Mesendoderm (in vitro differentiated cells): ENCODE measurements at regions not wholly inside any gene's neighbourhood (a gene's known extent, or its start where the extent isn't known, plus 50 kb on each side); places are given as distances from the start of the nearest gene placed in this dataset.
A peak's percentile ranks its signal among the peaks of the same experiment; 100 is the strongest.
"Not testable (repeated sequence)": the region's sequence is repeated elsewhere in the genome, so short reads cannot be mapped to it uniquely, and the experiment has no call there.

Experiments
- DNase-seq: peaks from one replicate; pipeline ENCODE4 v3.0.0; 2013
- H2AK5ac ChIP-seq: 2 replicates; pipeline ENCODE4 v1.6.1; 2013; ENCODE audit warnings: low read length, inconsistent platforms
- H2BK120ac ChIP-seq: 2 replicates; pipeline ENCODE4 v1.6.1; 2013; ENCODE audit warnings: low read depth, mild to moderate bottlenecking, low read length, moderate library complexity, mixed read lengths
- H2BK15ac ChIP-seq: replicated peaks from 2 replicates; pipeline ENCODE4 v1.6.1; 2013; ENCODE audit warnings: low read depth, mild to moderate bottlenecking, moderate library complexity
- H2BK5ac ChIP-seq: 2 replicates; pipeline ENCODE4 v1.6.1; 2013; ENCODE audit warnings: low read length, inconsistent platforms
- H3K18ac ChIP-seq: 2 replicates; pipeline ENCODE4 v1.6.1; 2013; ENCODE audit warnings: mild to moderate bottlenecking, low read length, mixed read lengths
- H3K23ac ChIP-seq: one replicate; pipeline ENCODE4 v1.6.1; 2013; ENCODE audit warnings: low read length
- H3K27ac ChIP-seq: 2 replicates; pipeline ENCODE4 v1.5.1; 2013; ENCODE audit warnings: low read depth, mild to moderate bottlenecking, inconsistent platforms, low read length, moderate library complexity
- H3K27me3 ChIP-seq: 2 replicates; pipeline ENCODE4 v1.6.1; 2013; ENCODE audit warnings: low read length, control low read depth, mild to moderate bottlenecking, inconsistent platforms; ENCODE audit not compliant: insufficient read depth, poor library complexity
- H3K36me3 ChIP-seq: 2 replicates; pipeline ENCODE4 v1.6.1; 2013; ENCODE audit warnings: low read length, inconsistent platforms; ENCODE audit not compliant: control insufficient read depth, insufficient read depth
- H3K4ac ChIP-seq: one replicate; pipeline ENCODE4 v1.6.1; 2013; ENCODE audit warnings: low read depth, mild to moderate bottlenecking, low read length, moderate library complexity
- H3K4me1 ChIP-seq: 2 replicates; pipeline ENCODE4 v1.6.1; 2013; ENCODE audit warnings: low read depth, low read length, inconsistent platforms; ENCODE audit not compliant: control insufficient read depth
- H3K4me2 ChIP-seq: 2 replicates; pipeline ENCODE4 v1.6.1; 2013; ENCODE audit warnings: low read length
- H3K4me3 ChIP-seq: 2 replicates; pipeline ENCODE4 v1.5.1; 2013; ENCODE audit warnings: mild to moderate bottlenecking, low read length
- H3K56ac ChIP-seq: one replicate; pipeline ENCODE4 v1.6.1; 2013; ENCODE audit warnings: low read length
- H3K79me1 ChIP-seq: 2 replicates; pipeline ENCODE4 v1.6.1; 2013; ENCODE audit warnings: low read length, inconsistent platforms
- H3K79me2 ChIP-seq: 2 replicates; pipeline ENCODE4 v1.6.1; 2013; ENCODE audit warnings: mild to moderate bottlenecking, low read length; ENCODE audit not compliant: control insufficient read depth, insufficient read depth
- H3K9ac ChIP-seq: 2 replicates; pipeline ENCODE4 v1.6.1; 2013; ENCODE audit warnings: low read length, inconsistent platforms
- H4K5ac ChIP-seq: one replicate; pipeline ENCODE4 v1.6.1; 2013; ENCODE audit warnings: low read length
- H4K8ac ChIP-seq: one replicate; pipeline ENCODE4 v1.6.1; 2013; ENCODE audit warnings: low read depth, mild to moderate bottlenecking, control low read depth, low read length, moderate library complexity
- WGBS: extraction: QIAGEN DNeasy Blood & Tissue Kit; methylation state at CpG from one replicate; pipeline ENCODE4 v1.1.7; 2013; ENCODE audit warnings: low lambda C conversion rate, missing lambda C conversion rate; ENCODE audit not compliant: insufficient coverage; ENCODE audit errors: extremely low coverage; 5-methylcytosine and 5-hydroxymethylcytosine counted together

DNA sequence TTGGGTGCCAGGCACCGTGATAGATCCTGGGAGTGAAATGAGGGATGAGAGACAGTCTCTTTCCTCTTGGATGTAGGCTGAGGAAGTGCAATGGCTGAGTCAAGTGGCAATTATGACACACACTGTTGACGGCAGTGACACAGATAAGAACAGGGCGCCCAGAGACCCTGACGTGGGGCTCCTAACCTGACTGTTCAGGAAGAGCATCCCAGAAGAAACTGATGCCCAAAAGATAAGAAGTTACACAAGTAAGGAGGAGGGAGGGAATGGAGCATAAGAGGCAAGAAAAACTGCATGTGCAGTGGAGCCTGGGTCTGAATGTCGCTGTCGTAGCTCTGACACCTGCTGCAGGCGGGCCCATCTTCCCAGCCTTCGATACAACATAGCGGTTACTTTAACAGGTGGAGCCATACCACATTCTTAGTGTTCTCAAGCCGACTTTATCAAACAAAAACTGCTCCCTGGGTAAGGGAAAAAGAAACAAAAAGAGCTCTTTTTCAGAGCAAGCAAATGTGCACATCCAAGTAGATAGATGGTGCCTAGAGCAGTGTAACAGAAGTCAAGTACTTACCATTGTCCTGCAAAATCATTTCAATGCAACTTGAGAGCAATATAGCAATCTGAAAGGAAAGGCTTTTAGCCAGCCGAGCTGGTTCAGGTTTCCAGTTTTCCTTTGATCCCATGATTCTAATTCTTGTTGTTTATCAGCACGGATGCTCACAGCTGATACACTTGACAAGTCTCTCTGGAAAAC lies 463.9 kb upstream of the JARID2 start:
- Histone ChIP-seq H3K27ac (no peak overlapping the region), H3K27me3 (no peaks in the 10 kb centered on the region), H3K79me2 (no peaks in the 10 kb centered on the region), H3K18ac (no peak overlapping the region), H3K36me3 (no peaks in the 10 kb centered on the region), H4K5ac (no peak overlapping the region), H3K56ac (no peak overlapping the region), H2BK5ac (no peak overlapping the region), H2BK15ac (no peak overlapping the region), H4K8ac (no peak overlapping the region), H2BK120ac (no peak overlapping the region), H2AK5ac (no peak overlapping the region), H3K4me2 (no peak overlapping the region), H3K4ac (no peak overlapping the region), H3K9ac (no peak overlapping the region), H3K4me3 (no peak overlapping the region), H3K23ac (no peak overlapping the region), H3K4me1 (peaks cover 9% of the 10 kb centered on the region), H3K79me1 (no peaks in the 10 kb centered on the region)
- no CpG with 5 or more reads among the region's 12 CpGs for WGBS
- no peak for DNase-seq

DNA sequence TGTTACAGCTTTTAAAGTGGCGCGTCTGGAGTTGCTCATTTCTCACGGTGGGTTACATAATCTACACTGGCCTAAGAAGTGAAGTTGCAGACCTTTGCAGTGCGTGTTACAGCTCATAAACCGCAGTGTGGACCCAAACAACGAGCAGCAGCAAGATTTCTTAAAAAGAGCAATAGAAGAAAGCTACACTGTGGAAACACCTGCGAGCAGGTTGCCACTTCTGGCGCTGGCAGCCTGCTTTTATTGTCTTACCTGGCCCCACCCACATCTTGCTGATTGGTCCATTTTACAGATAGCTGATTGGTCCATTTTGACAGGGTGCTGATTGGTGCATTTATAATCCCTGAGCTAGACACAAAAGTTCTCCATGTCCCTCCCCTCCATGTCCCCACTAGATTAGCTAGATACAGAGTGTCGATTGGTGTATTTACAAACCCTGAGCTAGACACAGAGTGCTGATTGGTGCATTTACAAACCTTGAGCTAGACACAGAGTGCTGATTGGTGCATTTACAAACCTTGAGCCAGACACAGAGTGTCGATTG lies 462.9 kb upstream of the JARID2 start:
- H3K23ac ChIP-seq, H4K5ac ChIP-seq, H2BK120ac ChIP-seq, H2BK5ac ChIP-seq, H3K79me1 ChIP-seq, H3K4ac ChIP-seq, DNase-seq, H3K27me3 ChIP-seq, H2AK5ac ChIP-seq, H3K4me1 ChIP-seq, H3K79me2 ChIP-seq, H3K9ac ChIP-seq, H3K18ac ChIP-seq, H2BK15ac ChIP-seq, H3K4me2 ChIP-seq, H3K27ac ChIP-seq, H3K56ac ChIP-seq, H3K36me3 ChIP-seq, H4K8ac ChIP-seq, H3K4me3 ChIP-seq: not testable (repeated sequence)
- no CpG with 5 or more reads among the region's 10 CpGs for WGBS

DNA sequence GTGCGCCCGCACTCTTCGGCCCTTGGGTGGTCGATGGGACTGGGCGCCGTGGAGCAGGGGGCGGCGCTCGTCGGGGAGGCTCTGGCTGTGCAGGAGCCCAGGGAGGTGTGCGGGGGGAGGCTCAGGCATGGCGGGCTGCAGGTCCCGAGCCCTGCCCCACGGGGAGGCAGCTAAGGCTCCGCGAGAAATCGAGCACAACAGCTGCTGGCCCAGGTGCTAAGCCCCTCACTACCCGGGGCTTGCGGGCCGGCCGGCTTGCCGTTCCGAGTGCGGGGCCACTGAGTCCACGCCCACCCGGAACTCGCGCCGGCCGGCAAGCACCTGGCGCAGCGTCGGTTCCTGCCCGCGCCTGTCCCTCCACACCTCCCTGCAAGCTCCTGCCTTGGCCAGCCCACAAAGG lies 462.3 kb upstream of the JARID2 start:
- H3K9ac ChIP-seq: no peak overlapping the region
- no peak overlapping the region for H4K8ac ChIP-seq
- no peak overlapping the region for H3K4me3 ChIP-seq
- H3K79me1 ChIP-seq: no peaks in the 10 kb centered on the region
- no CpG with 5 or more reads among the region's 35 CpGs for WGBS
- H2BK15ac ChIP-seq: no peak overlapping the region
- no peak overlapping the region for H3K27ac ChIP-seq
- no peaks in the 10 kb centered on the region for H3K36me3 ChIP-seq
- no peak for DNase-seq
- H4K5ac ChIP-seq: no peak overlapping the region
- H2BK120ac ChIP-seq: no peak overlapping the region
- H3K4ac ChIP-seq: no peak overlapping the region
- no peaks in the 10 kb centered on the region for H3K79me2 ChIP-seq
- no peak overlapping the region for H3K18ac ChIP-seq
- no peaks in the 10 kb centered on the region for H3K27me3 ChIP-seq
- no peak overlapping the region for H3K4me2 ChIP-seq
- no peak overlapping the region for H3K56ac ChIP-seq
- H3K4me1 ChIP-seq: peaks cover 7% of the 10 kb centered on the region
- H2BK5ac ChIP-seq: no peak overlapping the region
- no peak overlapping the region for H2AK5ac ChIP-seq
- no peak overlapping the region for H3K23ac ChIP-seq

DNA sequence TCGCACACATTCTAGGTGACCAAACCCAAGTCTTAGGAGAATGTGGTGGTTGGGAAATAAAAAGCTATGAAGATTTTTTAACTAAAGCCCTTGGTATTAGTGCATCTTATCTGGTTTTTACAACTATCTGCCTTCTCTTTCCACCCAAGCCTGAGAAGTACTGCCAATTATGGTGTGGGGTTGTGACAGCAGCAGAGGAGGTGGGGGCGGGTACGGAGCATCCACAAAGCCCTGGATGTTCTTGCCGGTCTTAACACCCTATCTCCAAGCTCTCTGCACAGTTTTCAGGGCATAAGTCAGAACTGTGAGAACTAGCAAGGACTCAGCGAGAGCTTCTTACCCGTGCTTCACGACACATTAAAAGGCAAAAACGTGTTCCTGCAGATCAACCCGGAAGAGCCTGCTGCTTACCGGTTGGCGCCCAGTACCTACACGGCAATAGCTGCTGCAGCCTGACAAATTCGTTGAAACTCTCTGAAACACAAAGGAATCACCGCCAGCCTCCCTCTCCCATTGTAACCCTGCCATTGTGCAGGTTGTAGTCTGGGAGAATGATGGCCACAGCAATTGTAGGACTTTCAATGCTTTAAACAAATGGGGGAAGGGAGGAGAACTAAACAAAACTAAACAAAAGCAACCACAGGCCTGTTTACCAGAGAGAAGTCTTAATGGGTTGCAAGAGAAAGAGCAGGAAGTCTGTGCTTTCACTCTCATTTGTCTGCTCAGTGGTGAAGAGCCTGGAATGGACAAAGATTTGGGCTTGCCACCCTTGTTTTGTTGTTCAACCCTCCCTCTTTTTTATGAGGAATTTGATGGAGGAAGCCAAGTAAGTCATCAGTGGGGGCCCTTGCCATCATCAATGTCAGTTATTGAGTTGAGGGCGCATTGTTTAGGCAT lies 461.0 kb upstream of the JARID2 start:
- no peak overlapping the region for H2AK5ac ChIP-seq
- peak overlapping the region; percentile 19 for H3K9ac ChIP-seq
- no peaks in the 10 kb centered on the region for H3K79me1 ChIP-seq
- no CpG with 5 or more reads among the region's 15 CpGs for WGBS
- H3K4me1 ChIP-seq: peaks cover 16% of the 10 kb centered on the region
- no peak overlapping the region for H2BK5ac ChIP-seq
- peak overlapping the region; percentile 71 for H3K56ac ChIP-seq
- H2BK15ac ChIP-seq: no peak overlapping the region
- H3K4me2 ChIP-seq: peak overlapping the region; percentile 26
- no peak overlapping the region for H4K8ac ChIP-seq
- H3K27me3 ChIP-seq: no peaks in the 10 kb centered on the region
- peak overlapping the region; percentile 4 for H3K27ac ChIP-seq
- no peak overlapping the region for H2BK120ac ChIP-seq
- H3K36me3 ChIP-seq: no peaks in the 10 kb centered on the region
- no peak overlapping the region for H3K4ac ChIP-seq
- no peak overlapping the region for H4K5ac ChIP-seq
- no peak overlapping the region for H3K4me3 ChIP-seq
- DNase-seq: peak; percentile 72
- peak overlapping the region; percentile 36 for H3K18ac ChIP-seq
- no peak overlapping the region for H3K23ac ChIP-seq
- no peaks in the 10 kb centered on the region for H3K79me2 ChIP-seq

DNA sequence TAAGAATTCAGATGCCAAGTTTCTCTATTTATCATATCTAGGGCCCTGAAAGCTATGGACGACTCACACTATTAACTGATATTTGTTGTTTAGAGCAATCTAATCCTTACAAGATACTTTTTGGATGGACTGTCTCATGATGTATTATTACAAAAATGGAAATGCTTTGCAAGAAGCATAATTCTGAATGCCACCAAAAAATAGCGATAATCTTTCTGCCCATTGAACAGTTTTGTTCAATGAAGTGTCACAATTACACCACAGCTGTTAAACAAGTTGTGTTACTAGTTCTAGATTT lies 460.4 kb upstream of the JARID2 start:
- Histone ChIP-seq H3K4me3 (no peak overlapping the region), H3K27ac (no peak overlapping the region), H4K5ac (no peak overlapping the region), H2BK15ac (no peak overlapping the region), H3K79me1 (no peaks in the 10 kb centered on the region), H2BK120ac (no peak overlapping the region), H3K27me3 (no peaks in the 10 kb centered on the region), H3K4me1 (peaks cover 16% of the 10 kb centered on the region), H3K4me2 (no peak overlapping the region), H3K79me2 (no peaks in the 10 kb centered on the region), H3K56ac (no peak overlapping the region), H3K4ac (no peak overlapping the region), H2AK5ac (no peak overlapping the region), H3K36me3 (no peaks in the 10 kb centered on the region), H3K18ac (peak overlapping the region; percentile 36), H2BK5ac (no peak overlapping the region), H4K8ac (no peak overlapping the region), H3K9ac (no peak overlapping the region), H3K23ac (no peak overlapping the region)
- DNase-seq: no peak
- no CpG with 5 or more reads among the region's 2 CpGs for WGBS
